GM10248 (cell line): ENCODE measurements at regions not wholly inside any gene's neighbourhood (a gene's known extent, or its start where the extent isn't known, plus 50 kb on each side); places are given as distances from the start of the nearest gene placed in this dataset.

Source experiments
- CTCF ChIA-PET: fragments of 300-600 bp; sonication (Branson Sonifier 250); formaldehyde crosslinking; extraction: SDS; loops from one replicate; lab custom pipeline; 2021; ENCODE audit warnings: antibody characterized with exemption; lab: Yijun Ruan, JAX
- POLR2A ChIA-PET: fragments of 350-650 bp; sonication (Branson Sonifier 250); formaldehyde crosslinking; extraction: SDS; loops from one replicate; lab custom pipeline; 2020; ENCODE audit warnings: antibody characterized with exemption; lab: Yijun Ruan, JAX
- DNase-seq: peaks from one replicate; pipeline ENCODE4 v3.0.0; 2012; ENCODE audit errors: extremely low spot score
- TF ChIP-seq, protein P1 (sequence below): IDR thresholded peaks from 2 replicates; pipeline ENCODE4 v1.5.1; 2012; ENCODE audit warnings: mild to moderate bottlenecking, low read depth; ENCODE audit errors: extremely low read depth, missing control alignments, control extremely low read depth

DNA sequence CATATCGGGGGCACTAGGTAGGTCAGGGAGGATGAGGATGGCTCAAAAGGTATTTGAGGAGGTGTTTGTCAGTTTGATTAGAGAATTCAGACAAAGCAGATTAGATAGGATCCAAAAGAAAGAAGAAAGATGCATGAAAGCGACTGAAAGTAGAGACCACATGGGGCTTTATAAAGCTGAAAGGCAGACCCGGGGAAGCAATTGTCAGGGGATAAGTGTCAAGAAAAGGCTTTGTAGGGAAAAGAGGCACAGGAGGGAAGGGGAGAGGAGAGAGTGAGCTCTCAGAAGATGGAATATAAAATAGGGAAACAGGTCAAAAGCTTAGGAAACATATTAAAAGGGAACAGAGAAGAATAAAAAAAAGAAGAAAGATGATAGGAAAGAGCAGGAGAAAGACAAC is 308.2 kb upstream of the RORA start:
- ChIA-PET CTCF (no interaction called here), POLR2A (no interaction called here)
- no peak for DNase-seq
- TF ChIP-seq, protein P1, sequence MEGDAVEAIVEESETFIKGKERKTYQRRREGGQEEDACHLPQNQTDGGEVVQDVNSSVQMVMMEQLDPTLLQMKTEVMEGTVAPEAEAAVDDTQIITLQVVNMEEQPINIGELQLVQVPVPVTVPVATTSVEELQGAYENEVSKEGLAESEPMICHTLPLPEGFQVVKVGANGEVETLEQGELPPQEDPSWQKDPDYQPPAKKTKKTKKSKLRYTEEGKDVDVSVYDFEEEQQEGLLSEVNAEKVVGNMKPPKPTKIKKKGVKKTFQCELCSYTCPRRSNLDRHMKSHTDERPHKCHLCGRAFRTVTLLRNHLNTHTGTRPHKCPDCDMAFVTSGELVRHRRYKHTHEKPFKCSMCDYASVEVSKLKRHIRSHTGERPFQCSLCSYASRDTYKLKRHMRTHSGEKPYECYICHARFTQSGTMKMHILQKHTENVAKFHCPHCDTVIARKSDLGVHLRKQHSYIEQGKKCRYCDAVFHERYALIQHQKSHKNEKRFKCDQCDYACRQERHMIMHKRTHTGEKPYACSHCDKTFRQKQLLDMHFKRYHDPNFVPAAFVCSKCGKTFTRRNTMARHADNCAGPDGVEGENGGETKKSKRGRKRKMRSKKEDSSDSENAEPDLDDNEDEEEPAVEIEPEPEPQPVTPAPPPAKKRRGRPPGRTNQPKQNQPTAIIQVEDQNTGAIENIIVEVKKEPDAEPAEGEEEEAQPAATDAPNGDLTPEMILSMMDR: no peak

DNA sequence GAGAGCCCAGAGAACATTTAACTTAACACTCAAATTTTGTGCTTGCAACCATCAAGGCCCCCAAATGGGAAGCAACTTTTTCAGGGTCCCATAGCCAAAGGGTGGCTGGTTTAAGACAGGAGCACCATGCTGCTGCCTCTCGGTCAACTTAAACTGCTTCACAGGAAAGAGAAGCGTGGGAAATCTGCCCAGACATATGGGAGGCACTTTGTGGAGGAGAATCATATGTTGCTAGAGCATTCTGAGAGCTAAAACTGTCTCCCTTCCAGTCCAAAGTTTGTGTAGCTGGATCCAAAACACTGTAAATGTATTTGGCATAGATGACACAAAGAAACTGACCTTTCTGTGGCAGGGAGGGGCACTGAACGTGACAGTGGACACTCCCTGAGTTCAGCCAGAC is 305.9 kb upstream of the RORA start:
- CTCF ChIA-PET: no interaction called here
- TF ChIP-seq, protein P1: no peak
- no peak for DNase-seq
- POLR2A ChIA-PET: no interaction called here

DNA sequence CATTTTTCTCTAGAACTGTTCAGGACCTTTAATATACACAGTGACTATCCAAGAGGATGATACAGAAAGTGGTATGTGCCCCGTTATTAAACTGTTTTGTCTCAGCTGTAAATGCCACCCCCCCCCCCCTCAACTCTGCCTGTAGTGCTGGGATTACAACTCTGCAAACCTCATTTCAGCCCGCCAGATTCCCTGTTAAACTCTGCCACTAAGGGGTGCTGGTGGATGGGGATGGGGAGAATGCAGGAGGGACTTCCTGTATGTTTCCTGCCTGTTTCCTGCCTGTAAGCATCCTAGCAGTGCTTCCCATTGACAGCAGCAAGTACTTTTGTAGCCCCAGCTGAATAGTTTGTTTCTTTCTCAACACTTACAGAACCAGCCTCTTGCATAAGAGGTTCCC is 301.7 kb upstream of the RORA start:
- ChIA-PET POLR2A (no interaction called here), CTCF (no interaction called here)
- TF ChIP-seq, protein P1: no peak
- DNase-seq: no peak

DNA sequence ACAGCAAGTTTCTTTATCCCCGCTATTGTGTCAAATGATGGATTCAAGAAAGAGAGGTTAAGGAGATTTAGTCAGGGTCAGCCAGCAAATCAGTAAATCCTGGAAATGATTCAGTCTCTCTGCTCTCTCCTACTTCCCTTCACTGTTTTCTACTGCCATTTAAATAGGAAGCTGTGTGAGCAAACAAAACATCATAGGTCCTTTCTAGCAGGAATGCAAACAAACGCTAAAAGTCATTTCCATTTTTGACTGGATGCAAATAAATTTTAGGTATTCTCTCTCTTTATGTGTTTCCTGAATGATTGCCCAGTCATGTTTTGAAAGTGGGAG is 299.4 kb upstream of the RORA start:
- no peak for DNase-seq
- CTCF ChIA-PET: interaction anchor here (1.0 to 1.9 kb wide), 2 partner anchors 11 to 18 kb away, joined by 3 to 4 read pairs; no protein-coding TSS in a partner anchor
- TF ChIP-seq, protein P1: no peak
- POLR2A ChIA-PET: no interaction called here

DNA sequence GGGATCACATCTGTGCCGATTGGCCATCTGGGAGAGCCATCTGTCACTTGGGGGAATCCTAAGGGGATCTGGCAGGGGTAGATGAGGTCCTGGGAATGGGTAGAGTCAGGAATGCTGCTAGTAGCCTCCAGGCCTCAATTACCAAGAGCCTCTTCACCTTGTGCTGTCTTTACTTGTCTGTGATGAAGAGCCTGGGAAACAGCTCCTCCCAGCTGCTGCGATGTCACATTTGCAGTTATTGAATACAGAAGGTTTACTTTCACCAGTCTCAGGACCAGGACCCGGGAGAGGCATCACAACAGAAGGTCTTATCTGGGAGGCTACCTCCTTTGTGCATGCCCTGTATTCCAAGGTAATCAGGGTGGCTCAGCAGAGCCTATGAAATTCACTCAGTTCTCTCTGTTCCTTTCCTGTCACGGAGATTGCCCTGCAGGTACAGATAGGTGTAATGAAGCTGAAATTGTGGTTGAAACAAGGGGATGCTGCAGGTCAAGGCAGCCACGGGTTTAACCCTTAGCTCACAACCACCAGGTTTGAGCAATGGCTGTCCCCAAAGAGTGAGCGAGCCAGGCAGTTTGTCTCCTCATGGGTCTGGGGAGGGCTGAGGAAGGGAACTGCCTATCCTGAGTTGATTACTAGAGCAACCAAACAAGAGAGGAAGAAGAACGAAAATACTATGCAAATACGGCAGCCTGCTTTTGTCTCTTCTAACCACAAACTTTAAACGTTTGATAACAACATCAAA is 298.9 kb upstream of the RORA start:
- TF ChIP-seq, protein P1: no peak
- ChIA-PET POLR2A (no interaction called here), CTCF (interaction anchor here (1.0 to 1.9 kb wide), 3 partner anchors 9 to 17 kb away, joined by 3 to 4 read pairs (median 3); no protein-coding TSS in a partner anchor)
- DNase-seq: no peak

DNA sequence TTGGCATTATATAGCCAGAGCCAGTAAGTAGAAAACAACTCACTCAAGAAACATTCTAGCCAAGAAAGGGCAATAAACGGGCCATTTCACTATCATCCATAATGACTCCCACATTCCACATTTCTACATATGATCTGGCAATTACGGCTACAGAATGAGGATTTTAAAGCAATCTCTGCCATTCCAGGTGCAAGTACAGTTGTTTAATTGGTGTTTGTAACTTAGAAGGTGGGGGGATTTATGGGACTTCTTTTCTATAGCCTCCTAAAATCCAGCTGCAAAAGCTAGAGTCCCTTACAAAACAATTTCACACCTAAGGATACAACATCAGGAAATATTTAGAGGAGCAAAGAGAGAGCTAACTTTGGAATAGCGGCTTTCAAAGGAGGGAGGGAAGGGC is 295.4 kb upstream of the RORA start:
- no peak for DNase-seq
- ChIA-PET POLR2A (no interaction called here), CTCF (no interaction called here)
- TF ChIP-seq, protein P1: no peak
